Right lobe of liver (tissue), 6 donors: ENCODE measurements at regions not wholly inside any gene's neighbourhood (a gene's known extent, or its start where the extent isn't known, plus 50 kb on each side); places are given as distances from the start of the nearest gene placed in this dataset.

Experiments
- ATAC-seq, 4 donors: fragments of 200-7000 bp; cut with Tn5 transposase; one replicate each; pipeline ENCODE4 v1.9.1; 2020; ENCODE audit warnings: mild to moderate bottlenecking in 4 of 4, moderate library complexity in 4 of 4
- DNase-seq, 3 donors: peaks; one replicate each; pipeline ENCODE4 v3.0.0-alpha.2; 2020
- H3K27ac ChIP-seq, 3 donors: fragments of 200-600 bp; one replicate each; pipeline ENCODE4 v1.8.0; 2022
- H3K27me3 ChIP-seq, 2 donors: fragments of 200-600 bp; one replicate each; pipeline ENCODE4 v1.8.0; 2022
- H3K36me3 ChIP-seq, 4 donors: fragments of 200-600 bp; sonication (generic) in 1 of 4; one replicate each; pipeline versions ENCODE4 v1.5.1 to v1.8.0; 2017 to 2022; ENCODE audit warnings: control low read depth in 1 of 4
- H3K4me1 ChIP-seq, 4 donors: fragments of 200-600 bp; sonication (generic) in 1 of 4; one replicate each; pipeline versions ENCODE4 v1.5.1 to v1.8.0; 2017 to 2022; ENCODE audit warnings: control low read depth in 1 of 4
- H3K4me3 ChIP-seq, 3 donors: fragments of 200-600 bp; one replicate each; pipeline ENCODE4 v1.8.0; 2022
- H3K9me3 ChIP-seq, 4 donors: fragments of 200-600 bp; sonication (generic) in 1 of 4; one replicate each; pipeline versions ENCODE4 v1.5.1 to v1.8.0; 2017 to 2022; ENCODE audit warnings: control low read depth in 1 of 4
- CTCF ChIP-seq, 4 donors: fragments of 200-600 bp in 3 of 4; fragments of 450-650 bp in 1 of 4; IDR thresholded peaks; one replicate each; pipeline versions ENCODE4 v1.5.1 to v1.8.0; 2016 to 2022; ENCODE audit warnings: antibody characterized with exemption in 4 of 4, mild to moderate bottlenecking in 2 of 4
- POLR2A ChIP-seq: fragments of 450-650 bp; IDR thresholded peaks from one replicate; pipeline ENCODE4 v1.6.1; 2017; ENCODE audit warnings: antibody characterized with exemption, mild to moderate bottlenecking
- WGBS: methylation state at CpG from one replicate; pipeline ENCODE4 v1.1.6; 2018; ENCODE audit warnings: low coverage, low lambda C conversion rate; ENCODE audit not compliant: insufficient coverage; ENCODE audit errors: missing lambda C conversion rate; 5-methylcytosine and 5-hydroxymethylcytosine counted together
- intact Hi-C, 2 donors: fragments of 100-400 bp; cut with DNase I; formaldehyde crosslinking; loops; one replicate each; pipeline versions ENCODE4 v1.11.2 to v1.14.1; 2022
- donor health status: DM: no; HTN: yes; CAD: no.
- donor health status: DM: no; HTN: no; CAD: no.
- donor health status: DM: no; HTN: no; CAD: no.
- donor health status: DM: no; HTN: yes; CAD: no.
- donor health status: DM: no; HTN: yes; CAD: no.

DNA sequence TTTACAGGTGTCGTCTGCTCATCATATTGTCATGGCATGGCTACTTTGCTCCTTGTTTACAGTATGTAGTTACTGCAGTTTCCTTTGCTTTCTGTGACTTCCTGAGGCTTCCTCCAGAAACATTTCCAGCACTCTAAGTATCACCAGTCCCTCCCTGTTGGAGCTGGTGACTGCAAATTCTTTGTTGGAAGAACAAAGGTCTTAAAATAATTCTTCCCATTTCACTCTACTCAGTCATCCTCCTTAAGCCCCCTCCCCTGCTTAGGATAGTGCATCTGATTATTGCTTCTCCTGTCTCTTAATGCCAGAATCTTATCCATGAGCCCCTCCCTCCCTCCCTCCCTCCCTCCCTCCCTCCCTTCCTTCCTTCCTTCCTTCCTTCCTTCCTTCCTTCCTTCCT lies 72.0 kb downstream of the C3orf38 start:
- Histone ChIP-seq H3K4me3 (no peak overlapping the region), H3K9me3 (no peaks in the 10 kb centered on the region), H3K36me3 (no peaks in the 10 kb centered on the region), H3K4me1 (no peaks in the 10 kb centered on the region), H3K27ac (no peak overlapping the region), H3K27me3 (no peaks in the 10 kb centered on the region)
- TF ChIP-seq POLR2A = no peak
- no peak for TF ChIP-seq CTCF (IDR thresholded peaks at IDR 0.05)
- intact Hi-C loops = no loop called here
- no peak for DNase-seq
- WGBS = 63% methylated on average over 1 of the region's 1 CpG
- ATAC-seq = no peak

DNA sequence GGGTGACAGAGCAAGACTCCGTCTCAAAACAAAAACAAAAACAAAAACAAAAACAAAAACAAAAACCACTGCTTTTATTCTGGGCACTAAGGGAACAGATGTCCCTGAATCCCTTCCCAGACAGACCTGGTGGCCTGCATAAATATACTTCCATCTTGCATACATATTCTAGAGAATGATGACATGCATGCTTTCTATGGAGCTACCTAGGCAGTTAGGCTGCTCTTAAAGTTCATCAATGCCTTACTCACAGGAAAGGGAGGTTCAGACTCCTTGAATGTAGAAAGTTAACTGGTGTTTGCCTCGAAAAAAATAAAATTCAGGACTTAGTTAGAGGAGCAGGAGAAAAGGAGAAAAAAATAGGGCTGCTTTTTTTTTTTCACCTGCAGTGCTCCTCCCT lies 72.6 kb downstream of the C3orf38 start:
- no peaks in the 10 kb centered on the region for H3K27me3 ChIP-seq
- H3K9me3 ChIP-seq = no peaks in the 10 kb centered on the region
- intact Hi-C loops = no loop called here
- TF ChIP-seq CTCF (IDR thresholded peaks at IDR 0.05) (no peak), POLR2A (no peak)
- H3K4me3 ChIP-seq = no peak overlapping the region
- H3K36me3 ChIP-seq = no peaks in the 10 kb centered on the region
- WGBS = 53% methylated on average over 2 of the region's 2 CpGs
- DNase-seq (no peak), ATAC-seq (no peak)
- no peaks in the 10 kb centered on the region for H3K4me1 ChIP-seq
- no peak overlapping the region for H3K27ac ChIP-seq

DNA sequence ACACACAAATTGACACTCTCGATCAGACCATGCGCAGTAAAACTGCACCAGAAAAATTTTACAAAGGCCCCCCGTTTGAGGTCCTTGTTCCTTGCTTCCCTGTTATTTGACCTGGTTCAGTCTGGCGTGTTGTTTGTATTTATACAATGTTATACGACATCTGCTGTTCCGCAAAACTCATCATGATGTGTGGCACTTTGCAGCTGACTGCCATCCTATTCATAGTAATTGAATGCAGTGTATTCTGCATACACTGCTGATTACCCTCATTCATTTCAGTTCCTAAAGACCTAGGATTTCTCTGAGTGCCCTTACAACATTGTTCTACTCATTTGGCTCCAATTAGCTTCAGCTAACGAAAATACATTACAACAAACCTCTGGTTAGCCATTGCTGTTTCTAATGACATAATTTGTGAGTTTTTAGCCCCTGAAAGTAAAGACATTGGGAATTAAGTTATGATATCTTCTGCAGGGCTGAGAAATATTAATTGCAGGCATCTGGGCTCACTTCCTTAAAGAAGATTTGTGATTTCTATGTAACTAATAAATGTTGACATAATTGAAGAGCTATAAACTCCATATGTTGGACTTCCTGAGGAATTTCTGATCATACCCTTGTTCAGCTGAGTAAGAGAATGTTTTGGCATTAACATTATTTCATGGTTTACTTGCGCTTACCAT lies 75.7 kb downstream of the C3orf38 start:
- Histone ChIP-seq H3K9me3 (no peaks in the 10 kb centered on the region), H3K36me3 (no peaks in the 10 kb centered on the region), H3K27ac (no peak overlapping the region), H3K4me1 (no peaks in the 10 kb centered on the region), H3K4me3 (no peak overlapping the region), H3K27me3 (no peaks in the 10 kb centered on the region)
- TF ChIP-seq POLR2A (no peak), CTCF (IDR thresholded peaks at IDR 0.05) (no peak)
- intact Hi-C loops = no loop called here
- ATAC-seq (no peak), DNase-seq (no peak)
- 61% methylated on average over 8 of the region's 8 CpGs for WGBS

DNA sequence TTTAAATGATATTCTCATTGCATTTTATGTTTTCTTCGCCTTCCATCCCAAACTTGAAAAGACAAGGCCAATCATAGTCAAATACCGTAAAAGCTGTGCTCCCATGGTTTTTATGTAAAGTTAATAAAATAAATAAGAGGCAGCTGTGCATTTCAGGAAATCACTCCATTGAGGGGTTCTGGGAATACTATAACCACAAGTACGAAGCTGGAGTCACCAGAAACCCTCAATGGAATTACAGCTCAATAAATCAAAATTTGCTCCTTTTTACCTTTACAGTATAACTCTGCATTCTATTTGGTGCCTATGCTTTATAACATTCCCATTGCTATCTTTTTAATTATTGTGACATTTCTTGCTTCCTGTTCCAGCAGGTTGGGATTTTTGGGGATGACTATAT lies 77.2 kb downstream of the C3orf38 start:
- no peaks in the 10 kb centered on the region for H3K4me1 ChIP-seq
- H3K27me3 ChIP-seq = no peaks in the 10 kb centered on the region
- no peak overlapping the region for H3K27ac ChIP-seq
- H3K36me3 ChIP-seq = no peaks in the 10 kb centered on the region
- DNase-seq = no peak
- ATAC-seq = no peak
- H3K9me3 ChIP-seq = no peaks in the 10 kb centered on the region
- no peak overlapping the region for H3K4me3 ChIP-seq
- intact Hi-C loops = no loop called here
- WGBS = 41% methylated on average over 3 of the region's 3 CpGs
- TF ChIP-seq POLR2A = no peak
- no peak for TF ChIP-seq CTCF (IDR thresholded peaks at IDR 0.05)

DNA sequence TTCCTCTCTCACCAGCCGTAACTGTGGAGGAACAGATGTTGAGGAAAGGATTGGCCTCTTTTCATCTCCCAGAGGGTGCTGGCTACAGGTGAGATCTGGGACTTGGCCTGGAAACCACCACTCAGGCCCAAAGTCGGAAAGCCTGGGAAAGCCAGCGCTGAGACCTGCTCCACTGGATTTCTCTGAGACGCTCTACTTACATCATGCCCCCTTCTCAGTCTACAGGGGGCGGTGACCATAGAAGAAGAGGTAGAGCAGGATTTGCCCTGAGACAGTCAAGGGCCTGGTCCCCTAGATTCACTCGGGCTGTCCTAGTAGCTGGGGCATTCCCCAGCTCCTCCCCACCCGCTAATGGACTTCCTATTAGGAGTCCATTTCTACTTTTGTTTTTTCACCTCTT lies 80.9 kb downstream of the C3orf38 start:
- Histone ChIP-seq H3K27me3 (no peaks in the 10 kb centered on the region), H3K4me3 (no peak overlapping the region), H3K9me3 (no peaks in the 10 kb centered on the region), H3K27ac (no peak overlapping the region), H3K4me1 (no peaks in the 10 kb centered on the region), H3K36me3 (no peaks in the 10 kb centered on the region)
- DNase-seq (no peak), ATAC-seq (no peak)
- TF ChIP-seq CTCF (IDR thresholded peaks at IDR 0.05) = no peak
- TF ChIP-seq POLR2A = no peak
- intact Hi-C loops = no loop called here
- 85% methylated on average over 6 of the region's 7 CpGs for WGBS
